IPS-20b (cell line): ENCODE measurements at regions not wholly inside any gene's neighbourhood (a gene's known extent, or its start where the extent isn't known, plus 50 kb on each side); places are given as distances from the start of the nearest gene placed in this dataset.

Experiments
- H3K27ac ChIP-seq: one replicate; pipeline ENCODE4 v1.5.1; 2013; ENCODE audit warnings: low read length
- H3K27me3 ChIP-seq: 2 replicates; pipeline ENCODE4 v1.6.1; 2013; ENCODE audit warnings: mild to moderate bottlenecking, low read length, inconsistent platforms; ENCODE audit not compliant: insufficient read depth
- H3K36me3 ChIP-seq: 2 replicates; pipeline ENCODE4 v1.6.1; 2013; ENCODE audit warnings: low read depth, mild to moderate bottlenecking, inconsistent platforms, low read length, moderate library complexity; ENCODE audit not compliant: insufficient read depth
- H3K4me1 ChIP-seq: 2 replicates; pipeline ENCODE4 v1.6.1; 2013; ENCODE audit warnings: mild to moderate bottlenecking, control low read depth, inconsistent platforms, low read length, moderate library complexity; ENCODE audit not compliant: insufficient read depth
- H3K4me3 ChIP-seq: 2 replicates; pipeline ENCODE4 v1.5.1; 2013; ENCODE audit warnings: mild to moderate bottlenecking, low read length, inconsistent platforms
- H3K9ac ChIP-seq: 2 replicates; pipeline ENCODE4 v1.6.1; 2013; ENCODE audit warnings: low read depth, mild to moderate bottlenecking, inconsistent platforms, low read length, moderate library complexity
- H3K9me3 ChIP-seq: 2 replicates; pipeline ENCODE4 v1.6.1; 2013; ENCODE audit warnings: mild to moderate bottlenecking, low read depth, low read length, inconsistent platforms; ENCODE audit not compliant: insufficient read depth

DNA sequence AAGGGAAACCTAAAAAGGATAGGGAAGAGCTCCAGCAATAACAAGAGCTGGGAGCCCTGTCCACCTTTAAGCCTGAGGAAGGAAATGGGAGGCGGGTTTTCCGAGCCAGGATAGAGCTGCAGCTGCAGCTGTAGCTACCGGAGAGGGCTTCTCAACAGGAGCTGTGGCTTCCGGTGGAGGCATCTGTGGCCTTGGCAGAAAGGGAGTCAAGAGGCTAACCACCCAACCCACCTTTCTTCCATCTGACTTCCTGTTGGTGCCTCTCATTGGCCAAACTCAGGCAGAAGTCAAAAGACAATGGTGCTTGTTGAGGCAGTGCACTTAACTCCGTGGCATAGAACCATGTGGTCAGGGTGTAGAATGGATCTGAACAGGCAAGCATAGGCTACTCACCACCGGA, 313.1 kb upstream of the DAB1 start:
- no peaks in the 10 kb centered on the region for H3K36me3 ChIP-seq
- no peak overlapping the region for H3K9ac ChIP-seq
- no peaks in the 10 kb centered on the region for H3K9me3 ChIP-seq
- no peak overlapping the region for H3K4me3 ChIP-seq
- H3K27me3 ChIP-seq, result no peaks in the 10 kb centered on the region
- H3K27ac ChIP-seq, result no peak overlapping the region
- no peaks in the 10 kb centered on the region for H3K4me1 ChIP-seq

DNA sequence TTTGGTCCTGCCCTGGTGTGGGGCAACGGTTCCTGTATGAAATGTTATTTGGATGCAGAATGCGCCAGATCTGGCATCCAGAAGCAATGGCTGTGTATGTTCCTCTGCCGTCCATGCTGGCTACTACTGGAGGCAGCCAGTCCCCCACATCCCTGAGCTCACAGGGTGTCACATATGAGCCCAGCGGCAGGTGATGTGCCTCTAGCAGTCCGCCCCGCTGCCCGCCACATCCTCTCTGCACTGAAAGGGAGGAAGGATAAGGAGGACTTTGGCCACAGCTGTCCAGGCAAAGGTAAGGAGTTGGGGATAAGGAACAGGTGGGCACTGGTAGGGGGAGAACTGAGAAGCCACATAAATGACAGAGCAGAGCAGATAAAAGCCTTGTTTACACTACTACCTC, 305.3 kb upstream of the DAB1 start:
- Histone ChIP-seq H3K9me3 (no peaks in the 10 kb centered on the region), H3K27ac (no peak overlapping the region), H3K27me3 (no peaks in the 10 kb centered on the region), H3K9ac (no peak overlapping the region), H3K4me1 (peaks cover 11% of the 10 kb centered on the region; the same call in 1 of the 2 replicates), H3K4me3 (no peak overlapping the region), H3K36me3 (no peaks in the 10 kb centered on the region)

DNA sequence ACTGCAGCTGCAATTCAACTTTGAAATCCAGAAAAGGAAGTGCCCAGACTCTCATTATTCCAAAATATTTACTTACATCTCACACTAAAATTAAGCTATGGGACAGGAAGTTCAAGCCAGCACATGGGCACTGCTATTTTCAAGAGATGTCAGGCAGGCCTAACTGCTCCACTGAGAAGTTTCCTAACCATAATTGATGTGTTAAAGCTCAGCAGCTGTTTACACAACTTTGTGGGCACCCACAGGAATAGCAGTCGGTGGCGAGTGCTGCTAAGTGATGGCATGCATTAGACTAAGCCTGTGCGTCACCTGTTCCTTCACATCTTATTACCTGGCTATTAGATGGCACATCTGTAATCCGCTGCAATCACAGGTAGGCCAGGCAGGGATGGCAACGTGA, 303.3 kb upstream of the DAB1 start:
- H3K27me3 ChIP-seq, result no peaks in the 10 kb centered on the region
- H3K27ac ChIP-seq, result no peak overlapping the region
- no peaks in the 10 kb centered on the region for H3K9me3 ChIP-seq
- peaks cover 16% of the 10 kb centered on the region; the same call in 1 of the 2 replicates for H3K4me1 ChIP-seq
- H3K9ac ChIP-seq, result no peak overlapping the region
- no peaks in the 10 kb centered on the region for H3K36me3 ChIP-seq
- no peak overlapping the region for H3K4me3 ChIP-seq

DNA sequence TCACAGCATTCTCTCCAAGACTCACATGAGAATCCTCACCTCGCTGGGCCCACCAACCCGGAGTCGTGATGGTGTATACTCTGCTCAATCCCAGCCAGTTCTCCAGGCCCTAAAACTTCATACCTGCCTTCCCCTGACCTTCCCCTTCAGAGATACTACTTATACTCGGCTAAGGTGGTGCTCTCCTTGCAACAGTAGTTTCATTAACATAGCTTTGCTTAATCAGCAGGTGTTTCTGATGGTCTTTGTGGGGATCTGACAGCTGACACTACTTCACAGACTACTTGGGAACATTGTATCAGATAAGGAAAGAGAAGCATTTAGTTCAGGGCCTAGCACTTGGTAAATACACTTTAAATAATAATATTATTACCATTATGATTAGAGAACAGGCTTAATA, 301.5 kb upstream of the DAB1 start:
- Histone ChIP-seq H3K27me3 (no peaks in the 10 kb centered on the region), H3K4me1 (peaks cover 16% of the 10 kb centered on the region; the same call in 1 of the 2 replicates), H3K27ac (no peak overlapping the region), H3K36me3 (no peaks in the 10 kb centered on the region), H3K4me3 (no peak overlapping the region), H3K9ac (no peak overlapping the region), H3K9me3 (no peaks in the 10 kb centered on the region)

GRCh38 chr1:57724535-57724934, 300.7 kb upstream of the DAB1 start:
- H3K36me3 ChIP-seq, result no peaks in the 10 kb centered on the region
- H3K27me3 ChIP-seq, result no peaks in the 10 kb centered on the region
- H3K9me3 ChIP-seq, result no peaks in the 10 kb centered on the region
- peaks cover 16% of the 10 kb centered on the region; the same call in 1 of the 2 replicates for H3K4me1 ChIP-seq
- H3K9ac ChIP-seq, result no peak overlapping the region
- H3K27ac ChIP-seq, result no peak overlapping the region
- no peak overlapping the region for H3K4me3 ChIP-seq

DNA sequence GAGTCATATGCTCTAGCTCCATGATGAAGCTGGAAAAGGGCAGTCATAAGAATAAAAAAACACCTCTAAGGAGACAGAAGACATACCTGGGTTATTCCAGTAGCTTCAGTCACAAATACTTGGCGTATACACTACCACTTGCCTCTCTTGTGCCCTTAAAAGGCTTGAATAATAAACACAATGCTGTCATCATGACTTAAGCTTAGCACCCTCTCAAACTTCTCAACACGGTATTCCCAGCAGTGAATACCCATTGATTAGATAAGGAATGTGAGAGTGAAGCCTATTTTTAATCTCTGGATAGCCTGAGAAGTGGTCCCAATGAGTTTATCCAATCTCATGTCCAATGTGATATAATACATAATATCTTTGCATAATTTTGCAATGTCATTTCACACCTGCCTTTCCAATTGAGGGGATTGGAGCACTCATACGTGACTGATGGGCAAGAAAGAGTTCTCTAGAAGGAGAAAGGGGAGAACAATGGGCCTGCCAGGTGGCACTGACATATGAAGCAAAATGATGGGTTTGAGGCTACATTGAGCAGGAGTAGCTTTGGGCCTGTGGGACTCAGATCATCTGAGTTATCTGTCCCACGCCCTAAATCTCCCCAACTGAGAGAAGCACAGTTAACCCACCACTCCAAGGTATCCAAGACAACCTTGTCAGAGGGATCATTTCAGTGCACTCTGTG, 298.6 kb upstream of the DAB1 start:
- Histone ChIP-seq H3K9ac (no peak overlapping the region), H3K27me3 (no peaks in the 10 kb centered on the region), H3K9me3 (no peaks in the 10 kb centered on the region), H3K27ac (no peak overlapping the region), H3K36me3 (no peaks in the 10 kb centered on the region), H3K4me1 (peaks cover 16% of the 10 kb centered on the region; the same call in 1 of the 2 replicates), H3K4me3 (no peak overlapping the region)

DNA sequence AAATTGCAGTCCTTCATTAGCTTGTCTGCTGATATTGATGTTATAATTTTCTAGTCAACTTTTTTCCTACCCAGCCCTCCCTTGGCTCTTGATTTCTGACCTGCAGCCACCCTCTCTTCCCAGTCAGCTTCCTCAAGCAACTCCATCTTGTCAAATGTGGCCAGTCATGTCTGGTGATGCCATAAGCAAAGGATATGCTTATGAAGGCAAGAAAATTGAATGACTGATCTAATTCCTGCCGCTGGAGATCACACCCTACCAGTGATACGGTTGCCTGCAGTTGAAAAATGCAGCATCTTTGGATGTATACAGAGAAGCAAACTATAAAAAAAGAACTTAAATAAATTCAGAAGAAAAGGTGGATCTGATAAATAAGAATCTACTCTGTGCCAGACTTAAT, 297.1 kb upstream of the DAB1 start:
- Histone ChIP-seq H3K27me3 (no peaks in the 10 kb centered on the region), H3K27ac (no peak overlapping the region), H3K4me3 (no peak overlapping the region), H3K9ac (no peak overlapping the region), H3K36me3 (no peaks in the 10 kb centered on the region), H3K4me1 (peaks cover 16% of the 10 kb centered on the region; the same call in 1 of the 2 replicates), H3K9me3 (no peaks in the 10 kb centered on the region)

GRCh38 chr1:57719274-57719673, 295.4 kb upstream of the DAB1 start:
- Histone ChIP-seq H3K4me3 (no peak overlapping the region), H3K27me3 (no peaks in the 10 kb centered on the region), H3K4me1 (peaks cover 6% of the 10 kb centered on the region; the same call in 1 of the 2 replicates), H3K9me3 (no peaks in the 10 kb centered on the region), H3K36me3 (no peaks in the 10 kb centered on the region), H3K9ac (no peak overlapping the region), H3K27ac (no peak overlapping the region)

GRCh38 chr1:57713501-57713900, 289.6 kb upstream of the DAB1 start:
- H3K4me1 ChIP-seq, result peaks cover 6% of the 10 kb centered on the region; the same call in 1 of the 2 replicates
- H3K36me3 ChIP-seq, result no peaks in the 10 kb centered on the region
- no peak overlapping the region for H3K4me3 ChIP-seq
- no peak overlapping the region for H3K9ac ChIP-seq
- H3K27ac ChIP-seq, result no peak overlapping the region
- H3K9me3 ChIP-seq, result no peaks in the 10 kb centered on the region
- H3K27me3 ChIP-seq, result no peaks in the 10 kb centered on the region

DNA sequence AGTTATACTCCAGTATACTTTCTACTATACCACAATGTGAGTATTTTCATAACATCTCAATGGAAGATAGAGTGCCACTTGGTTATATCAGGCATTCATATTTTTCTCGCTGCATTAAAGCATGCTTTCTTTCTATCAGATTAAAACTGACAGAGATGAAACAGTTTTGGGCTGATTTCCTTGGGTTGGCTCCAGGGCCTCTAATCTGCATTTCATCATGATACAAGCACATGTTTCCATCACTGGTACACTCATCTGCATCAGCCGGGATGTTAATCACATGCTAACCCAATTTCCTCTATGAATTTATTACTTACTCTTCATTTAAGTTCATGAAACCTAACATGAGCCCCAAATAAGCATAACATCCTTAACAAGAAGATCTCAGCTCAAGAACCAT, 289.0 kb upstream of the DAB1 start:
- Histone ChIP-seq H3K27ac (no peak overlapping the region), H3K9me3 (no peaks in the 10 kb centered on the region), H3K9ac (no peak overlapping the region), H3K4me1 (peaks cover 6% of the 10 kb centered on the region; the same call in 1 of the 2 replicates), H3K36me3 (no peaks in the 10 kb centered on the region), H3K4me3 (no peak overlapping the region), H3K27me3 (no peaks in the 10 kb centered on the region)

DNA sequence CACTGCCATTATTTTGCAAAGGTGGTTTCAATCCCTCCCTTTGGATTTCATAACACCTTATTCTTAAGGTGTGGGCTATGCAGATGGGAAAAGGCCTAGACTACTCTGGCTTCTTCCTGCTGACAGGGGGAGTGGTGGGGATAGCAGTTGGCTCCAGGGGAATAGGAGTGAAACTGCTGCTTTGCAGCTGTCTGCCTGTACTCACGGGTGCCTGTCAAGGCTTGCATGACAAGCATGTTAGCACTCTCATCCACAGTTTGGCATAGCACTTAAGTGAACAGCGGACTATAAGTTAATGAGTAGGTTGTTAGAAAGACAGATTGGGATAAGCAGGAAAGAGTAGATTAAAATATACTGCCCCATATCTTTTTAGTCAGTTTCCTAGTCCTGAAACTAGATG, 287.5 kb upstream of the DAB1 start:
- no peak overlapping the region for H3K4me3 ChIP-seq
- H3K9ac ChIP-seq, result no peak overlapping the region
- H3K4me1 ChIP-seq, result peaks cover 6% of the 10 kb centered on the region; the same call in 1 of the 2 replicates
- no peak overlapping the region for H3K27ac ChIP-seq
- no peaks in the 10 kb centered on the region for H3K36me3 ChIP-seq
- no peaks in the 10 kb centered on the region for H3K27me3 ChIP-seq
- H3K9me3 ChIP-seq, result no peaks in the 10 kb centered on the region

DNA sequence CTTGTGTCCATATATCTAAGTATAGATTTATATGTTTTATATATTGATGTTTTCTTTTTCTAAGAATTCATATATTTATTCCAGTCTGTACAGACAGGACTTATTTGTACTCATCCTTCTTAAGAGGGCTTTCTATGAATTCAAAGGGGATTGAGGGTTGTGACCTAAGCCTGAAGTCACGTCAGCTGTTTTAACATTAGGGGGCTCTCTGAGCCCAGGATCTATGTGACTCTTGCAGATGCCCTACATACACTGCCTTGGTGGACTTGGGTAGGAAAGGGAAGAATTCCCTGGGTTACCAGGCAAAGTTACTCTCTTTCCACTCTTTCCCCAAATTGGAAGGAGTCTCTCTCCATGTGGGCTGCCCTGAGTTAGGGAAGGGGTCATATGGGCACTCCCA, 283.8 kb upstream of the DAB1 start:
- no peaks in the 10 kb centered on the region for H3K36me3 ChIP-seq
- no peak overlapping the region for H3K4me3 ChIP-seq
- H3K9me3 ChIP-seq, result no peaks in the 10 kb centered on the region
- H3K9ac ChIP-seq, result no peak overlapping the region
- no peaks in the 10 kb centered on the region for H3K27me3 ChIP-seq
- H3K27ac ChIP-seq, result no peak overlapping the region
- H3K4me1 ChIP-seq, result peaks cover 6% of the 10 kb centered on the region; the same call in 1 of the 2 replicates
